K562 (cell line): ENCODE measurements at regions not wholly inside any gene's neighbourhood (a gene's known extent, or its start where the extent isn't known, plus 50 kb on each side); places are given as distances from the start of the nearest gene placed in this dataset.

Experiments used
- GABPB2 ChIP-seq: fragments of 250-450 bp; sonication (Bioruptor Pico); conservative IDR thresholded peaks from 2 replicates; pipeline ENCODE4 v1.5.1; 2021; ENCODE audit warnings: mild to moderate bottlenecking
- HCFC1 ChIP-seq: IDR thresholded peaks from 2 replicates; pipeline ENCODE4 v1.6.1; 2012; ENCODE audit warnings: low read depth, low read length, improper control_type of control experiment
- ZBTB7A ChIP-seq: IDR thresholded peaks from 2 replicates; pipeline ENCODE4 v1.6.1; 2011; ENCODE audit warnings: low read depth, mild to moderate bottlenecking, low read length, moderate library complexity, borderline replicate concordance; ENCODE audit not compliant: control insufficient read depth

- TF ChIP-seq HCFC1 (no peak), GABPB2 (CRISPR knock-in tag) (no peak), ZBTB7A (no peak)
Observed at GRCh38 chr16:80259290-80259805, 281.4 kb upstream of the DYNLRB2 start.
